D341Med (cell line): ENCODE measurements at regions not wholly inside any gene's neighbourhood (a gene's known extent, or its start where the extent isn't known, plus 50 kb on each side); places are given as distances from the start of the nearest gene placed in this dataset.
"Not testable (repeated sequence)": the region's sequence is repeated elsewhere in the genome, so short reads cannot be mapped to it uniquely, and the experiment has no call there.

ENCODE experiments used
- DNase-seq: peaks from one replicate; pipeline ENCODE4 v3.0.0; 2012; ENCODE audit warnings: low spot score

GRCh38 chr16:22625967-22626366 is 115.3 kb downstream of the NPIPB5 start:
- DNase-seq, result no peak

GRCh38 chr16:22627043-22627442 is 116.4 kb downstream of the NPIPB5 start:
- no peak for DNase-seq

DNA sequence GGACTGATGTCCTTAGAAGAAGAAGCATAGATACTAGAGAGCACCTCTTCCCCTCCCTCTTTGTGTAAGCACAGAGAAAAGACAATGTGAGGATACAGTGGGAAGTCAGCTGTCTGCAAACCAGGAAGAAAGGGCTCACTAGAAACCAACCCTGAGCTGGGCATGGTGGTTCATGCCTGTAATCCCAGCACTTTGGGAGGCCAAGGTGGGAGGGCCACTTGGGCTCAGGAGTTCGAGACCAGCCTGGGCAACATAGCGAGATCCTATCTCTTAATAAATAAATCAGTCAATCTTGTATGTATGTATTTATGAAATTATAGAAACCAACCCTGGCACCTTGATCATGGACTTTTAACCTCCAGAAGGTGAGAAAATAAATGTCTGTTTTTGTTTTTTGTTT is 118.3 kb downstream of the NPIPB5 start:
- DNase-seq, result no peak

DNA sequence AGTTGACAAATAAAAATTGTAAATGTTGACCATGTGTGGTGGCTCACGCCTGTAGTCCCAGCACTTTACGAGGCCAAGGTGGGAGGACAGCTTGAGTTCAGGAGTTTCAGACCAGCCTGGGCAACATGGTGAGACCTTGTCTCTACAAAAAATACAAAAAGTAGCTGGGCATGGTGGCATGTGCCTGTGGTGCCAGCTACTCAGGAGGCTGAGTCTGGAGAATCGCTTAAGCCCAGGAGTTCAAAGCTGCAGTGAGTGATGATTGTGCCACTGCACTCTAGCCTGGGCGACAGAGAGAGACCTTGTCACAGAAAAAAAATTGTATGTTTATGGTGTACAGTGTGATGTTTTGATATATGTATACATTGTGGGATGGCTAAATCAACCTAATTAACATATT is 119.6 kb downstream of the NPIPB5 start:
- DNase-seq, result no peak

DNA sequence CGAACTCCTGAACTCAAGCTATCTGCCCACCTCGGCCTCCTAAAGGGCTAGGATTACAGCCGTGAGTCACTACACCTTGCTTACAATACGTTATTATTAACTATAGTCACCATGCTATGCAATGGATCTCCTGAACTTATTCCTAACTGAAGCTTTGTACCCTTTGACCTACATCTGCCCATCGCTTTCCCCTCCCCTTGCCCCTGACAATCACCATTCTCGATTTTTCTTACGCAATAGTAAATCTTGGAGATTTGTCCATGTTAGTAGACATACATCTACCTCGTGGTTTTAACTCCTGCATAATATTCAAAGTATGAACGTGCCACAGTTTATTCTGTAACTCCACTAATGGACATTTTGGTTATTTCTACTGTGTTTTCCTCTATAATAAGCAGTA is 120.6 kb downstream of the NPIPB5 start:
- DNase-seq, result no peak

- no peak for DNase-seq
Measured at GRCh38 chr16:22632606-22633005, 121.9 kb downstream of the NPIPB5 start.

DNA sequence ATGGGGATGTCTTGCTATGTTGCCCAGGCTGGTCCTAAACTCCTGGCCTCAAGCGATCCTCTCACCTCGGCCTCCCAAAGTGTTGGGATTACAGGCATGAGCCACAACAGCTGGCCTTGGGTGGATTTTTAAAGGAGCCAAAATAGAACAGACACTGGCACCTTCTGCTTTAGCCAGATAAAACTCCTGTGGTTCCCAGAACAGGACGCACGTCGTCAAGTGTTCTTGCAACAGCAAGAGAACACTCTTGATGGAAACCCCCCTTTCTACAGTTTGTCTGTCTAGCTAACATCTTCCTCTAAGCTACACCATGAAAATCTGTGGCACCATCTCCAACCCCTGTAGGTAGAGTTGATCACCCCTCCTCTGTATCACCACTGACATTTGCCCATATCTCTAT is 122.6 kb downstream of the NPIPB5 start:
- no peak for DNase-seq

DNA sequence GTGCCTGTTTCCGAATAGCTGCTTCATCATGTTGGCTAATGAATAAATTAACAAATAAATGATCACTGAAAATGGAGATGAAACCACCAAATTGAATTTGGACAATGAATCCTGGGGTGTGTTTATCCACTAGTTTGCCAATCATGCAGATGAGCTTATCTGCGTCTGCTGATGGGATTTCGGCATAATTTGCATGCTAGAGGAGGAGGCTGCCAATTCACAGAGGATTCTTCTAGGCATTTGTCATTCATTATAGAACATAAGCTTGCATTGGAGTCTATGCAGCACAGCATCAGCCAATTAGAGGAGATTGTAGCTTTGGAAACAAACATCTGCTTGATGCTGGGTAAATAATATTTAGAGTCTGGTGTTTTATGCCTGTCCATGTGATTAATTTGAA is 123.1 kb downstream of the NPIPB5 start:
- no peak for DNase-seq

- DNase-seq, result no peak
Measured at GRCh38 chr16:22634954-22635353, 124.3 kb downstream of the NPIPB5 start.

DNA sequence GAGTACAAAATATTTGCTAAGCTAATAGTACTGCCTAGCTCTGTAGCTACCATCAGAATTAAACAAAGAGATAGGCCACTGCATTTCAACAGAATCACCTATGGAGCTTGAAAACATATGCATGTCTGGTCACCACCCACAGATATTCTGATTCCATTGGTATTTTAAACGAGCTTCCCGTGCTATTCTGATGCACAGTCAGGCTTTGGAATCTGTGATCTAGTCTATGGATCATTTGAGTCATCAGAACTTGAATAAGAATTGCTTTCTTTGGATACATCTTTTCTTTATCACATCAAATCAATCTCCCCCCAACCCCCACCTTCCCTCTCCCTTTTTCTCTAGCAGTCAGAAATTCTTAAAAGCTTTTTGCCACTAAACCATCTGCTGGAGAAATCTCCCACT is 124.7 kb downstream of the NPIPB5 start:
- no peak for DNase-seq

GRCh38 chr16:22635801-22636200 is 125.1 kb downstream of the NPIPB5 start:
- no peak for DNase-seq

GRCh38 chr16:22638393-22639206 is 127.9 kb downstream of the NPIPB5 start:
- DNase-seq, result no peak

GRCh38 chr16:22641131-22641628 is 130.5 kb downstream of the NPIPB5 start:
- no peak for DNase-seq

- DNase-seq, result no peak
Measured at GRCh38 chr16:22642416-22643088, 131.9 kb downstream of the NPIPB5 start.

GRCh38 chr16:22643203-22643602 is 132.5 kb downstream of the NPIPB5 start:
- DNase-seq, result not testable (repeated sequence)

- no peak for DNase-seq
Measured at GRCh38 chr16:22643886-22644285, 133.2 kb downstream of the NPIPB5 start.

GRCh38 chr16:22645868-22646267 is 135.2 kb downstream of the NPIPB5 start:
- no peak for DNase-seq

- no peak for DNase-seq
Measured at GRCh38 chr16:22646948-22647556, 136.4 kb downstream of the NPIPB5 start.

- DNase-seq, result no peak
Measured at GRCh38 chr16:22648141-22648540, 137.4 kb downstream of the NPIPB5 start.

GRCh38 chr16:22648941-22649340 is 138.2 kb downstream of the NPIPB5 start:
- DNase-seq, result no peak

- DNase-seq, result not testable (repeated sequence)
Measured at GRCh38 chr16:22651111-22651817, 140.6 kb downstream of the NPIPB5 start.

DNA sequence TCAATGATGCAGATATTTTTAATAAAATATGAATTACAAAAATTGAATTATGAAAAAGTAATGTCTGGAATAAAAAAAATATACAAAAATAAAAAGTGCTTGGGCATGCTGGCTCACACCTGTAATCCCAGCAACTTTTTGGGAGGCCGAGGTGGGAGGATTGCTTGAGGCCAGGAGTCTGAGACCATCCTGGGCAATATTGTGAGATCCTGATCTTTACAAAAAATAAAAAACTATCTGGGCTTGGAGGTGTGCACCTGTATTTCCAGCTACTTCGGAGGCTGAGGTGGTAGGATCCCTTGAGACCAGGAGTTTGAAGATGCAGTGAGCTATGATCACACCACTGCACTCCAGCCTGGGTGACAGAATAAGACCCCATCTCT is 141.8 kb downstream of the NPIPB5 start:
- DNase-seq, result no peak
